H1 (cell line): ENCODE measurements at regions not wholly inside any gene's neighbourhood (a gene's known extent, or its start where the extent isn't known, plus 50 kb on each side); places are given as distances from the start of the nearest gene placed in this dataset.

Experiments used
- CTBP2 ChIP-seq: IDR thresholded peaks from 2 replicates; pipeline ENCODE4 v1.7.0; 2011; ENCODE audit warnings: borderline replicate concordance, mild to moderate bottlenecking, moderate library complexity, mixed read lengths, low read length; ENCODE audit not compliant: insufficient read depth, insufficient read length
- EP300 ChIP-seq, 2 experiments: IDR thresholded peaks; 1 replicate in 1 of 2; 2 replicates in 1 of 2; pipeline ENCODE4 v1.6.1; 2011 to 2012; ENCODE audit warnings: low read depth in 2 of 2, low read length in 2 of 2, mild to moderate bottlenecking in 2 of 2, borderline replicate concordance in 1 of 2, inconsistent platforms in 1 of 2, moderate library complexity in 1 of 2
- PHF8 ChIP-seq: fragments of 200-600 bp; sonication (generic); conservative IDR thresholded peaks from 2 replicates; pipeline ENCODE4 v1.7.1; 2012; ENCODE audit warnings: low read depth, mild to moderate bottlenecking, inconsistent platforms, low read length, moderate library complexity

DNA sequence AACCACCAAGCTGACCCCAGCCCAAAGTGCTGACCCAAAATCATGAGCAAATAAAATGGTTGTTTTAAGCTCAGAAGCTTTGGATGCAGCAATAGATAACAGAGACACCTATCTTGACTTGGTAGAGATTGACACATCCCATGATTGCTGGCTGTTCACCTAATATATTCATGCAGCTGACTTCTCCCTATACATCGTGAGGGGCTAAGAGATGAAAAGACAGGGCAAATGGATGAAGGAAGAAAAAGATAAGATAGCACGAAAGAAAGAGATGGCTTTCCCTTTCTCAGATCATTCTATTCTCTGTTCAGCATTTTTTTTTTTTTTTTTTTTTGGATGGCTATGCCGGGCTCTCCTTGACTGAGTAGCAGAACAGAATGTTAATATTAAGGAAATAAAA is 141.5 kb upstream of the ADAMTS9 start (continued):
- TF ChIP-seq EP300 (IDR thresholded peaks at IDR 0.05; ENCODE audit: borderline replicate concordance in 1 of 2, low read depth in 2 of 2, low read length in 2 of 2) (no peak), PHF8 (no peak), CTBP2 (no peak)
